HG03342 (cell line): ENCODE measurements at regions not wholly inside any gene's neighbourhood (a gene's known extent, or its start where the extent isn't known, plus 50 kb on each side); places are given as distances from the start of the nearest gene placed in this dataset.
"Not testable (repeated sequence)": the region's sequence is repeated elsewhere in the genome, so short reads cannot be mapped to it uniquely, and the experiment has no call there.

Experiments used
- ATAC-seq: cut with Tn5 transposase; IDR thresholded peaks from one replicate; pipeline ENCODE4 v1.9.1; 2021; ENCODE audit warnings: mild to moderate bottlenecking, moderate library complexity; ENCODE audit not compliant: unreplicated experiment

DNA sequence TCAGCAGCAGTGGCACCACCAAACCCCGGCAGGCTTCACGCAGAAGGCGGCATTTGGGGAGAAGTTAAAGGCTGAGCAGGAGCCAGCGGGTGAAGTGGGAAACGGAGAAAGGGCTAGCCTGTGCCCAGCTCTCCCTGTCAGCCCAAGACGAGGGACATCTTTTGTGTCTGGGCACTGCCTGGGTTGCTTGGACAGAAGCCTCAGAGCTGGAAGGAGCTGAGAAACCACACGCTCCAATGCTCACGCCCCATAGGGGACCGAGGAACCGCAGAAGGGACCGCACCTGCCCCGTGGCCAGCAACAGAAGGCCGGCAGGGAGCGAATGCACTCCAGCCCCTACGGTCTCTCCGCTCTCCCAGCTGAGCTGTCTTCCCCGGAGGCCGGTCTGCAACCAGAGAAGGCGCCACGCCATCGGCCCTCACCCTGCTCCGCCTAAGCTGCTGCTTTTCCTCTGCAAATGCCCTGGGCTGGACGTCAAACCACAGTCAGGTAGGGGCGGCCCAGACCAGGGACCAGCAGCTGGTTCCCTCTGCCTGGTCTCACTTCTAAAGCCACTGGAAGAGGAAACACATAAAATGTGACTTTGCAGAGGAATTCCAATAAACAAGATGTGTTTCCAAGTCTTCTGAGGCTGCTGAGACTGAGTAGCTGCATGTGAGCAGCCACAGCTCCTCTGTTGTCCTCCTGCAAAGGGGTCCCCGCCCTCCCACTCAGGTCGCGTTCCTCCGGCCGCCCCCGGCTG lies 182.4 kb upstream of the ZNF469 start:
- not testable (repeated sequence) for ATAC-seq

DNA sequence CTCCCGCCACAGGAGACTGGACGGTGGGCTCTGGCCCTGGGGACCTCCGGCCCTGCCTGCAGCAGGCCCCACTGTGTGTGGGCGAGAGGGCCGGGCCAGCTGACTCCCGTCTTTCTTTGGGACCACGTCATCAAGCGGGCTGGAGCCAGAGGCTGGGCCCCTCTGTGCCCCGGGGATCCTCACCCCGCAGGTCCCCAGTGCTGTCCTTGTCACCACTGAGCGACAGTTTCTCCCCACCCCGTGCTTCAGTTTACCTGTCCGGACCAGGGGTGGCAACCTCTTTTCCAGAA lies 181.9 kb upstream of the ZNF469 start:
- no peak for ATAC-seq

DNA sequence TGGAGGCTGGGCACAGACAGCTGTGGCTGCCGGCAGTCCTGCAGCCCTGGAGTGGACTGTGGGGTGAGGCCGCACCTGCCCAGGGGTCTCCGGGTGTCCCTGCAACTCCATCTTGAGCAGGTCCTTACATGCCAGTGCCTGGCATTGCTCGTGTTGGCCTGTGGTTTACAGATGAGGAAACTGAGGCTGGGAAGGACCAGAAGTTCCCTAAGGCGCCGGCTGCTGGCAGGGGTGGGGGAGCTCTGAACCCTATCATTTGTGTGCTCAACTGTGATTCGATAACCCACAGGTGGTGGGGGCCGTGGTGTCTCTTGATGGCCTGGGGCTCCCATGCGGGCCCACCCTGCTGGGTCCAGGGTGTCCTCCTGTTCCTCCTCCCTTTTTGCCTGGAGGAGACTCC lies 181.1 kb upstream of the ZNF469 start:
- not testable (repeated sequence) for ATAC-seq

DNA sequence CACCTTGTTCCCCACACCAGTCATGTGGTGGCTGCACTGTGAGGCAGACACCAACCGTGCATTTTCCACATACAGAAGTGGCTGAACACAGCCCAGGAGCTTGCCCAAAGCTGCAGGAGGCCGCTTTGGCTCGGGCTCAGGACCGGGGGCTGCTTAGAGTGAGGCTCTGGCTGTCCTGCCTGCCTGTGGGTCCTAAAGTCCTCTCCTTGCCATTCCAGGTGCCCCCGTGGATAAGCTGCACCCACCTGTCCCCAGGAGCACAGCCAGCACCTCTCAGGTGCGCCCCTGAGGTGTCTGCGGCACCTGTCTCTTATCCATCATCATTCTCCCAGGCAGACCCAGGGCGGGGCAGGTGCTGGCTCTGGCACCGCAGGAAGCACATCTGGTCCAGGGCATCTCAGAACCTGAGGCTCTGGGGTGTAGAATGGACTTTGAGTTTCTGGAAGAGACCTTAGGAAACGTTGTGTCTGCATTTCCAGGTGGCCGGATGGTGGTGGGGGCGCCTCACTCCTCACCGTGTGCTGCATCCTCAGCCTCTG lies 180.5 kb upstream of the ZNF469 start:
- ATAC-seq, result no peak

DNA sequence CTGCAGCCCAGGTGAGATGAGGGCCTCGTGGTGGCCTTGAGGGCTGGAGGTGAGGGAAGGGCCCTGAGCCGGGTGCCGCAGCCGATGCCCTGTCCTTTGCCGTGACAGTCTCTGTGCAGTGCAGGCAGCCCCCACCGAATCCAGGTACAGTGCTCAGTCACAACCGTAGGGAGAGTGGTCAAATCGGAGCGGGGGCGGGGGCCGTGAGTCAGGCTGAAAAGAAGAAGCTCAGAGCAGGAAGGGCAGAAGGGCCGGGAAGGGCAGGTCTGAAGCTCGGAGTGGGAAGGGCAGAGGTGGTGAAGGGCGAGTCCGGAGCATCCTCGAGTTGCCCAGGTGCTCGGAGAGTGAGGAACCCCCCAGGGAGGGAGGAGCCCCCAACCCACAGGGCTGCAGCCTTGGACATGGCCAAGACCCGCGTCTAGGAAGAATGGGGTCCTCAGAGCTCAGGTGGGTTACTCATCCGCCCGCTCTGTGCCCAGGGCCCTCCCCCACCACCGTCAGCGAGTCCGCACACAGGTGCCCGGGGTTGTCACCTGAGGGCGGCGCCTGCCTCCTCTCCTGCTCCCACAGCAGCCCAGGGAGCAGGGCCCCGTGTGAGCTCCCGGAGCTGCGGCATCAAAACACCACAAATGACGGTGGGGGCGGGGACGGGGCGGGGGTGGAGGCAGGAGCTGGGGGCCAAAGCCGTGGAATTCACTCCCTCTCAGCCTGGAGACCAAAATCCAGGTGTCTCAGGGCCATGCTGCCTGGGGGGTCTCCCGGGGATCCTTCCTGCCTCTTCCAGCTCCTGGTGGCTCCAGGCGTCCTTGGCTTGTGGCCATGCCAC lies 179.7 kb upstream of the ZNF469 start:
- not testable (repeated sequence) for ATAC-seq

DNA sequence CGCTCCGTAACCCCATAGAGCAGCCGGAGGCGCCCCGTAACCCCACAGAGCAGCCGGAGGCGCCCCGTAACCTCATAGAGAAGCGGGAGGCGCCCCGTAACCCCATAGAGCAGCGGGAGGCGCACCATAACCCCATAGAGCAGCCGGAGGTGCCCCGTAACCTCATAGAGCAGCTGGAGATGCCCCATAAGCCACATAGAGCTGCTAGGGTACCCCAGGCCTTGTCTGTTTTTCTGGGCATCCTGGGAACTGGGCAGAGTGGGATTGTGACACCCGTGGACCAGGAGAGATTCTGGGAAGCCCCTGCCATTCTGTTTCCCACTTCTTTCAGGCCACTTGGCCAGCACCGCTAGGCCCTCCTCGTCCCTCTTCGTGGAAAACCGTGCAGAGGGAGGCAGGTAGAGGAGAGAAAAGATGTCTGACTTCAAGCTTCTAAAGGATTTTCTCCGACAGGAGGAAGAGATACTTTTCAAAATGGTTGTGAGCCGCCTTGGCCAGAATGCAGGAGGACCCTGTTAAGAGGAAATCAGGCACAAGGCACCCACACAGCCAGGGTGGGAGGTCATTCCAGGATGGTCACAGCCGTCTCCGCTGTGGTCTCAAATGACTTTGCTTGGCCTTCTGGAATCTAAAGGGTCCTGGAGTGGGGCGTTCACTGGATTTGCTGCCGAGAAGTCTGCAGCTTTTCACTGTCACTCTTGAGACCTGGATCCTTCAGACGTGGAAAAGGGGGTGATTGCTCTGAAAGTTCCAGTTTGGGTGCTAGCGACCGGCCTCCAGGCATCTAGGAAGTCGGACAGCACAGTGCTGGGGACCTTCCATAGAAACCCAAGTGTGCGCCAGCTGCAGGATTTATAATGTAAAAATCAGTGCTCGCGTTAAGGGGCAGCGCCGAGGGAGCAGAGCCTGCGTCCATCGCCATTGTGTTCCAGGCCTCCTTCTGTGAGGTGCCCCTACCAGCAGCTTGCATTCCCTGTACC lies 178.3 kb upstream of the ZNF469 start:
- not testable (repeated sequence) for ATAC-seq

DNA sequence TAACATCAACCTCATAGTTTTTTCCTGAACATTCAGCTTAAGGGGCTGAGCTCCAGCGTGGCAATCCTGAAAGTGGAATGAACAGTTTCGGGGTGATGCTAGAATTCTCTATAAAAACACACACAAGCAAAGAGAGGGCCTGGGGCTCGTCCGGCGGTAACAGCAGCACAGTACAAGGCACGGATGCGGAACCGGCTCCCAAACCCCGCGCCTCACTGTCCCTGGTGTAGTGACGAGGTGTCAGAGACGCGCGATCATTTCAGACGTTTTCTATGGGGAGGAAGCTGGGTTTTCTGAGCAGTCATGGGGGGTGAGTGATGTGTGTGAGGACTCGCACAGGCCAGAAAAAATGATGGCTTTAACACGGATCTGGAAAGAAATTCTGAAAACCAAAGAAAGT lies 177.3 kb upstream of the ZNF469 start:
- not testable (repeated sequence) for ATAC-seq

DNA sequence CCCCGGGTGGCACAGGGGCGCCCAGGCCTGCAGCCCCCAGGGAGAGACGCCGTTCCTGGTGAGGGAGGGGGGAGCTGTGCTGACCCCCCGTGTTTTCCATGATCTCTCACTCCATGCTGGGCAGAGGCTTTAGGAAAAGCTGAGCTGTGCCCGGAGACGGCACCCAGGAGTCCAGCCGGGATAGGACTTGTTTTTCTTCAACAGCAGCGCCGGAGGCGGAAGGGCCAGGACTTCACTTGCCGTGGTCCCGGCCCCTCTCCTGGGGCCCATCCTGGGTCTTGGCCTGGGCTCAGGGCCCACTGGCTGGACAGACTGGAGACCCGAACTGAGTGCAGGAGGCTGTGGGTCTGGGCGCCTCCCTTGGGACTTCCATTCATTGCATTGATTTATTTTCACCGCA lies 176.8 kb upstream of the ZNF469 start:
- not testable (repeated sequence) for ATAC-seq

DNA sequence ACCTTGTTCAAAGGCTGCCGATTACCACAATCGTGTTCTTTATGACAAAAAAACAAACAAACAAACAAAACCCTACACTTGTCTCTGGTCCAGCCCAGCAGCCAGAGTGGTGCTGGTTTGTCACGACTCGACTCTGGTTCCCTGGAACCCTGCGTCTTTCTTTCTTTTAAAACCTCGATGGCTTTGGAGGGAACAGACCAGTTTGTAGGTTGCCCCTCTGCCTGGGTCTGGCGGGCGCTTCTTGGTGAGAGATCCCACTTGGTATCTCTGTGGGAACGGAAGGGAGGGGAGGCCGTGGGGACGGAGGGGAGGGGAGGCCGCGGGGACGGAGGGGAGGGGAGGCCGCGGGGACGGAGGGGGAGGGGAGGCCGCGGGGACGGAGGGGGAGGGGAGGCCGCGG lies 176.2 kb upstream of the ZNF469 start:
- not testable (repeated sequence) for ATAC-seq

DNA sequence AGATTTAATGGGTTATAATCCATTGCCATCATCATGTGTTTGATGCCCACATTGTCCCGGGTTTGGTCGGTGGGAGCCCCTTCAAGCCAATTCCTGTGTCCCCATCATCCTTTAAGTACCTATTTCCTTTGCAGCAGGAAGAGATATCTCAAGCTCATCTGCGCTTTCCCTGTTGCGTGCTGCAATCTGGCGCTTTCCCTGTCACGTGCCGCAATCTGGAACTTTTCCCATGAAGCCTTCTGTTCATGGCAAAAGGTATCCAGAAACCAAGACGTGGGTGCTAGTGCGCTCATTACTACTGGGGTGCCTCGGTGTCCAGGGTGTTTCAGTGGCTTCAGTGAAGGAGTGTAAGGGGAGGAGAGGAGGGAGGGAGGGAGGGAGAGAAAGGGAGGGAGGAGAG lies 174.6 kb upstream of the ZNF469 start:
- ATAC-seq, result no peak

DNA sequence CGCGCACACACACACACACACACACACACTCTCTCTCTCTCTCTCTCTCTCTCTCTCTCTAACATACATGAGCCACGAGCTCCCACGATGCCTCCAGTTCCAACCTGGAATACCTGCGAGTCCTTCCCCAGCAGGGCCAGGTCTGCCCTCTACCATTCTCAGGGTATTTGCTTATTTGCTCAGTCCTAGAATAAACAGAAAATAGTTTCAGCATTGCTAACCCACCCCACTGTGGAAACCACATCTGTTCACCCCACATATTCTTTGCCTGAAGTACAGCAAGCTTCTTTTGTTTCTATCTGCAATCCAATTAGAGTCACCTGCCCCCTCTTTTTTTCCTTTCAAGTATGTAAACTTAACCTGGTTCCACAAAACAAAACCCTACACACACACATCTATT lies 174.0 kb upstream of the ZNF469 start:
- not testable (repeated sequence) for ATAC-seq

DNA sequence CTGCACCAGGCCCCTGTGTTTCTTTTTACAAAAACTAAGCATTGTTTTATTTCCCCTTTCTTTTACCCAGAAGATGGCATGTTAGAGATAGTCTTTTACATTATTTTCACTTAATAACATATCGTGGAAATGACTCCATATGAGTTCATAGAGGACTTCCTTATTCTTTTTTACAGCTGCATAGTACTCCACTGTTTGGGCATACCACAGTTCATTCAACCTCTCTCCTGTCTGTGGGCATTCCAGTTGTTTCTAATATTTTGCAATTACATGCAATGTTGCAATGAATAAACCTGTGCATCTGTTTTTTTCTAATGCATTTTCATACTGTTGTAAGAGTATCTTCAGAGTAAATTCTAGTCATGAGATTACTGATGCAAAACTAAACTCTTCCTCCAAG lies 173.2 kb upstream of the ZNF469 start:
- ATAC-seq, result not testable (repeated sequence)

DNA sequence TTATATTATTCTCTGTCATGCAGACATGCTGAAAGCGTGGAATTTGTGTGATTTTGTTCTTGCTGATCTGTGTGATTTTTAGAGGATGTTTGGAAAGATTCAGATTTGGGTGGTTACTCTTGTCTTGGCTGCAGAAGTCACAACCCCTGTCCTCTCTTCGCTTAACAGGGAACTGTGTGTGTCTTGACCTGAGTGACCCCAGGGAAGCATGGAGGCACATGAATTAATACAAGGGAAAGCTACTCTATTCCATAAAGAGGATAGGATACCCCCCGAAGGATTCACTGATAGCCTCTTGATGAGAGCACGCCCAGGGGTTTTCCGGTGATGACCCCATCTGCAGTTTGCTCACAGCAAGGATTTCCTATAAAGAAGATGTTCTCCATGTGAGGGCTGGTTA lies 168.8 kb upstream of the ZNF469 start:
- ATAC-seq, result not testable (repeated sequence)

DNA sequence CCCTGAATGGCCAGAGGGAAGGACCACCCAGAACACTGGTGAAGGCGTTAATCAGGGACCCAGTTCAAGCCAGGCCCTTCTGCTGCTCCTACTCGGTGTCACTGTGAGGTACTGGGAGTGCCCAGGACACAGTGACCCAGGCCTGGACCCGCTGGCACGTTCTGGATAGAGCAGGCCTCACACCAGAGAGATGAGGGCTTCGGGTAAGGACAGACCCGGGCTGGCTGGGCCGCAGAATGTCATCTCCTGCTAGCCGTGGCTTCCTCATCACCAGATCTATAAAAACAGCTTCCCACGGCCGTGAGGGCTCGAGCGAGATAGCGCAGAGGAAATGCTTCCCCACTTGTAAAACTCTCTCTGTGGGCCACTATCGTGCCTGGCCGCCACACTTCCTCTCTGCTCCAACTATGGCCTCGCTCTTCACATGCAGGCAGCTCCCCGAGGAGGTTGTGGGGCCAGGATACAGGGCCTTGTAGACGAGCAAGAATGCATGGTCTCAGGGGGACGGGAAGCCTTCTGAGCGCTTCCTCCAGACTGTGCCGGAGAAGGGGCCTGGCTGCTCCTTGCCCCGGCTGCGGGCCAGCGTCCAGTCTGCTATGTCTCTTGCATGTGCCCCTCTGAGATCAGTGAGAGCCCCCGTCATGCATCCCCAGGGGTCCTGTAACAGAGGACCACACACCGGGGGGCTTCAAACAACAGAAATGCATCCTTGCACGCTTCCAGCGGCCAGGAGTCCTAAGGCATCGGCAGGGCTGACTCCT lies 161.6 kb upstream of the ZNF469 start:
- ATAC-seq, result not testable (repeated sequence)

DNA sequence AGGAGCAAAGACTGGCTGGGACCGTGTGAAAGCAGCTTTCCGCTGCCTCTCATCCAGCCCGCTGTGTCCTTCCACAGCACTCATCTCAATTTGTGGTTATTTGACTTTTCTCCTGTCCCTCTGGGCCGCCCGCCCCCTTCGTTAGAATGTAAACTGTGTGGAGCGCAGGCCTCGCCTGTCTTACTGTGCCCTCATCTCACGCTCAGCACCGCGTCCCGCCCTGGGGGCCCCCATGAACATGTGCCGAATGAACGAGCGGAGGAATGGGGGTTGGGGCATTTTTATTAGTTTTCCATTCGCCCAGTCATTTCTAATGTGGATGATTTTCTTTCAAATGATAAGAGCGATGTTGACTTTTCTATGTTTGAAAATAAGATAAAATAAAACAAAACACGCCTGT lies 159.1 kb upstream of the ZNF469 start:
- not testable (repeated sequence) for ATAC-seq

DNA sequence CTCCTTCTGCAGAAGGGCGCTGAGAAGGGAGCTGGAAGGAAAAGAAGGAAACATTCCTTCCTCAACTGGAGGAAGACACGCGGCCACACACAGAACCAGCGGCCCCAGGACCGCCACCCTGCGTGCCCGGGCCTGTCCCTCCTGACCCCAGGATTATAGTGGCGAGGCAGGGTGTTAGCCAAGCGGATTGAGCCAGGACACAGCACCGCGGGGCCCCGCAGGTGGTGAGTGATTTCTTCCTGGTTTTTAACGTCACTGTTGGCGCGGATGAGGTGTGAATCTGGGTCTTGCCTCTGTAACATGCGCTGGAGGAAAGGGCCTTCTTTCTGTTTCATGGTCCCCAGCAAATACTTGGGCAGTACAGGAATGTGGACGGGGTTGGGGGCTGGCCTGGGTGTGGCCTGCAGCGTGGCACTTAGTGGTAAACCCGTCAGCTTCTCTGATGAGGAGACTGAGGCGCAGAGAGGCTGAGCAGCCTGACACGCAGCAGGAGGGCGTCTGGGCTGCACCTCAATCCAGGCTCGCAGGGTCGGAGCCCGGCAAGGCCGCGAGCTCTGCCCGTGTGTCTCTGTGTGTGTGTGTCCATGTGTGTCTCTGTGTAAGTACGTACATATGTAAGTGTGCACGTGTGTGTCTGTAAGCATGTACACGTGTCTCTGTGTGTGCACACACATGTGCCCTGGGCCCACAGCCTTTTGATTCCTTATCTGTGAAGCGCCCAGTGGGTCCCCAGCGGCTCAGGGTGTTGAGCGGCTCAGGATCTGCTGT lies 158.4 kb upstream of the ZNF469 start:
- not testable (repeated sequence) for ATAC-seq

DNA sequence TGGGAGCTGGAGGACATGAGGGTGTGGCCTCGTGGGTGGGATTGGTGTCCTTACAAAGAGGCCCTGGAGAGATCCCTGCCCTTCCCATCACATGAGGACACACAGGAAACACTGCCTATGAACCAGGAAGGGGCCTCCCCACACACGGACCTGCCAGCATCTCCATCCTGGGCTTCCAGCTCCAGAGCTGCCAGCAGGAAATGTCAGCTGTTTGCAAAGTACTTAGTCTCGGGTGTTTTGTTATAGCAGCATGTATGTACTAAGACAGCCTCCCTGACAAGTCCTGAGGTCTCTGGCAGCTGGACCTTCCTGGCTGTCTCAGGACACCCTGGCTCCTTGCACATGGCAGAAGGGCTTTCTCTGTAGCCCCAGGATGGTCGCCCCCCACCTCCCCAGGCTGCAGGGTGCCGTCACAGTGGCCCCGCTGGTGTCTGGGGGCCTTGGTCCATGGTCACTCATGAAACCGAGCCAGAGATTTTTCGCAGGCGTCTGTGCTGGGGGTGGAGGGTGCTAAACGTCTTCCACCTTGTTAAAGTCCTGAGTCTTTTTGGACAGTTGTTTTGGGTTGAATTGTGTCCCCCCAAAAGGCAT lies 157.0 kb upstream of the ZNF469 start:
- ATAC-seq, result not testable (repeated sequence)

DNA sequence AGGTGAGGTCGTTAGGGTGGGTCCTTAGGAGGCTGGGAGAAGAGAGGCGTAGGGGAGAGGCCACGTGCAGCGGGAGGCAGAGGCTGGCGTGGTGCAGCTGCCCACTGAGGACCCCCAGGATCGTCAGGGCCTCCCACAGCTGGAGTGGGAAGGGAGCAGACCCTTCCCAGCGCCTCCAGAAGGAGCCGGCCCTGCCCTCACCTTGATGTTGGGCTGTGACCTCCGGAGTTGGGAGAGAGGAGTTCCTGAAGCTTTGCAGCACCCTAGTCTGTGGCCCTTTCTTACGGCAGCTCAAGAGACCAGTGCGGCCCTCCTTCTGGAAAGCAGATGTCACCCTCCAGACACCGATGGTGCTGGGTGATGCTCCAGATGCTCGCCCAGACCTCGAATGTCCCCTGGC lies 156.5 kb upstream of the ZNF469 start:
- ATAC-seq, result not testable (repeated sequence)
